Stomach (tissue), 8 donors: ENCODE measurements at regions not wholly inside any gene's neighbourhood (a gene's known extent, or its start where the extent isn't known, plus 50 kb on each side); places are given as distances from the start of the nearest gene placed in this dataset.

Experiments used
- DNase-seq, 2 donors: peaks; one replicate each; pipeline versions ENCODE4 v3.0.0 to v3.0.0-alpha.2; 2013 to 2019
- H3K27ac ChIP-seq, 5 donors: fragments of 200-600 bp in 4 of 5; sonication (generic) in 4 of 5; one replicate each; pipeline ENCODE4 v1.5.1; 2013 to 2019; ENCODE audit warnings: mild to moderate bottlenecking in 1 of 5, moderate library complexity in 1 of 5
- H3K27me3 ChIP-seq, 3 donors: fragments of 200-600 bp; sonication (generic); one replicate each; pipeline ENCODE4 v1.5.1; 2017 to 2019; ENCODE audit warnings: mixed run types in 1 of 3
- H3K36me3 ChIP-seq, 4 donors: fragments of 200-600 bp; sonication (generic); 1 replicate in 3 of 4; 2 replicates in 1 of 4; pipeline ENCODE4 v1.5.1; 2016 to 2019
- H3K4me1 ChIP-seq, 4 donors: fragments of 200-600 bp; sonication (generic); one replicate each; pipeline ENCODE4 v1.5.1; 2016 to 2019
- H3K4me3 ChIP-seq, 4 donors: fragments of 200-600 bp; sonication (generic) in 3 of 4; one replicate each; pipeline ENCODE4 v1.5.1; 2016 to 2019; ENCODE audit warnings: mild to moderate bottlenecking in 1 of 4
- H3K9me3 ChIP-seq, 4 donors: fragments of 200-600 bp; sonication (generic); one replicate each; pipeline ENCODE4 v1.5.1; 2016 to 2019
- CTCF ChIP-seq, 7 experiments: fragments of 450-650 bp in 4 of 7; fragments of 200-600 bp in 3 of 7; sonication (generic) in 3 of 7; IDR thresholded peaks; one replicate each; pipeline ENCODE4 v1.5.1; 2016 to 2019; ENCODE audit warnings: antibody characterized with exemption in 7 of 7, control low read depth in 2 of 7, mild to moderate bottlenecking in 1 of 7
- EP300 ChIP-seq: sonication (generic); formaldehyde crosslinking; IDR thresholded peaks from one replicate; pipeline ENCODE4 v1.6.1; 2017; ENCODE audit warnings: antibody characterized with exemption
- POLR2A ChIP-seq, 4 donors: fragments of 450-650 bp; IDR thresholded peaks; one replicate each; pipeline ENCODE4 v1.6.1; 2016; ENCODE audit warnings: antibody characterized with exemption in 4 of 4, control low read depth in 2 of 4, mild to moderate bottlenecking in 1 of 4, moderate library complexity in 1 of 4
- POLR2AphosphoS5 ChIP-seq, 3 donors: sonication (generic); formaldehyde crosslinking; IDR thresholded peaks; one replicate each; pipeline ENCODE4 v1.6.1; 2016; ENCODE audit warnings: antibody characterized with exemption in 3 of 3
- WGBS, 5 donors: extraction: QIAGEN DNeasy Blood & Tissue Kit in 3 of 5; methylation state at CpG; one replicate each; pipeline versions ENCODE4 v1.1.5 to v1.1.7; 2013 to 2018; 5-methylcytosine and 5-hydroxymethylcytosine counted together
- intact Hi-C: fragments of 100-400 bp; cut with DNase I; formaldehyde crosslinking; loops from one replicate; pipeline ENCODE4 v1.15.1; 2023; ENCODE audit warnings: low total_unique reads
- donor health status: healthy with polysubstance abuse.
- donor health status: Bipolar disorder and iron deficiency.
- donor health status: healthy.

GRCh38 chr4:175910700-175911099 lies 98.6 kb upstream of the GPM6A start:
- intact Hi-C loops: no loop called here
- no peaks in the 10 kb centered on the region for H3K27me3 ChIP-seq
- TF ChIP-seq CTCF (IDR thresholded peaks at IDR 0.05) (no peak), POLR2AphosphoS5 (IDR thresholded peaks at IDR 0.05) (no peak), EP300 (no peak), POLR2A (IDR thresholded peaks at IDR 0.05) (no peak)
- 75 to 86% (median 78%) methylated on average over 4 of the region's 4 CpGs for WGBS, 5 donors
- no peaks in the 10 kb centered on the region for H3K4me1 ChIP-seq
- DNase-seq: no peak
- H3K4me3 ChIP-seq: no peak overlapping the region
- H3K27ac ChIP-seq: no peak overlapping the region
- no peaks in the 10 kb centered on the region for H3K36me3 ChIP-seq
- H3K9me3 ChIP-seq: no peaks in the 10 kb centered on the region

- no peaks in the 10 kb centered on the region for H3K4me1 ChIP-seq
- no peaks in the 10 kb centered on the region for H3K27me3 ChIP-seq
- TF ChIP-seq POLR2AphosphoS5 (IDR thresholded peaks at IDR 0.05) (no peak), POLR2A (IDR thresholded peaks at IDR 0.05) (no peak), EP300 (no peak), CTCF (IDR thresholded peaks at IDR 0.05) (no peak)
- intact Hi-C loops: no loop called here
- no peak for DNase-seq
- WGBS, 5 donors: 71 to 82% (median 80%) methylated on average over 6 of the region's 6 CpGs
- H3K9me3 ChIP-seq: no peaks in the 10 kb centered on the region
- H3K36me3 ChIP-seq: no peaks in the 10 kb centered on the region
- H3K27ac ChIP-seq: no peak overlapping the region
- no peak overlapping the region for H3K4me3 ChIP-seq
Measured at GRCh38 chr4:175916626-175917351, 104.7 kb upstream of the GPM6A start.

- no peak overlapping the region for H3K27ac ChIP-seq
- H3K36me3 ChIP-seq: no peaks in the 10 kb centered on the region
- no peak for DNase-seq
- H3K27me3 ChIP-seq: no peaks in the 10 kb centered on the region
- H3K4me3 ChIP-seq: no peak overlapping the region
- 82 to 91% (median 88%) methylated on average over 5 of the region's 5 CpGs for WGBS, 5 donors
- intact Hi-C loops: no loop called here
- H3K9me3 ChIP-seq: no peaks in the 10 kb centered on the region
- no peaks in the 10 kb centered on the region for H3K4me1 ChIP-seq
- TF ChIP-seq POLR2A (IDR thresholded peaks at IDR 0.05) (no peak), EP300 (no peak)
Measured at GRCh38 chr4:175927121-175927520, 115.1 kb upstream of the GPM6A start.

- intact Hi-C loops: no loop called here
- no peak overlapping the region for H3K4me3 ChIP-seq
- no peaks in the 10 kb centered on the region for H3K9me3 ChIP-seq
- 41 to 46% (median 45%) methylated on average over 3 of the region's 3 CpGs for WGBS, 5 donors
- H3K27ac ChIP-seq: no peak overlapping the region
- no peak for TF ChIP-seq POLR2A (IDR thresholded peaks at IDR 0.05)
- TF ChIP-seq CTCF (IDR thresholded peaks at IDR 0.05): no peak
- TF ChIP-seq EP300: no peak
- TF ChIP-seq POLR2AphosphoS5 (IDR thresholded peaks at IDR 0.05): no peak
- H3K27me3 ChIP-seq: no peaks in the 10 kb centered on the region
- no peaks in the 10 kb centered on the region for H3K36me3 ChIP-seq
- no peaks in the 10 kb centered on the region for H3K4me1 ChIP-seq
- no peak for DNase-seq
Measured at GRCh38 chr4:175929441-175929840, 117.4 kb upstream of the GPM6A start.

- no peaks in the 10 kb centered on the region for H3K27me3 ChIP-seq
- H3K4me3 ChIP-seq: no peak overlapping the region
- intact Hi-C loops: no loop called here
- 58 to 65% (median 63%) methylated on average over 3 of the region's 3 CpGs for WGBS, 5 donors
- no peaks in the 10 kb centered on the region for H3K4me1 ChIP-seq
- no peaks in the 10 kb centered on the region for H3K36me3 ChIP-seq
- H3K9me3 ChIP-seq: no peaks in the 10 kb centered on the region
- no peak overlapping the region for H3K27ac ChIP-seq
- no peak for DNase-seq
- TF ChIP-seq POLR2A (IDR thresholded peaks at IDR 0.05): no peak
- TF ChIP-seq EP300: no peak
- TF ChIP-seq CTCF (IDR thresholded peaks at IDR 0.05): no peak
- TF ChIP-seq POLR2AphosphoS5 (IDR thresholded peaks at IDR 0.05): no peak
Measured at GRCh38 chr4:175929932-175930331, 117.9 kb upstream of the GPM6A start.
